Endothelial cell of umbilical vein (primary cell): ENCODE measurements at regions not wholly inside any gene's neighbourhood (a gene's known extent, or its start where the extent isn't known, plus 50 kb on each side); places are given as distances from the start of the nearest gene placed in this dataset.

Experiments
- BruUV-seq: library from RNA; stranded (reverse); fragments of 400-500 nt; replicated peaks from 2 replicates; lab custom pipeline; 2021; lab: Mats Ljungman, UMichigan
- CTCF ChIA-PET: fragments of 300-600, 350-600 bp; sonication (Branson Sonifier 250); formaldehyde crosslinking; loops from one replicate; lab custom pipeline; 2021; ENCODE audit warnings: antibody characterized with exemption, inconsistent platforms; lab: Charles Lee
- POLR2A ChIA-PET: fragments of 300-600, 350-600 bp; sonication (Branson Sonifier 250); formaldehyde crosslinking; loops from one replicate; lab custom pipeline; 2021; ENCODE audit warnings: antibody characterized with exemption, inconsistent platforms; lab: Charles Lee
- DNase-seq: peaks from one replicate; pipeline ENCODE4 v3.0.0-alpha.2; 2011; ENCODE audit warnings: low read depth, low spot score
- FAIRE-seq: peaks from 2 replicates; lab custom pipeline; 2011; peaks lifted over from hg19 to GRCh38; lab: Jason Lieb, UNC
- H2AFZ ChIP-seq: 2 replicates; pipeline ENCODE4 v1.6.0; 2012; ENCODE audit warnings: low read depth, low read length, control low read depth, inconsistent platforms
- H3K27ac ChIP-seq: 2 replicates; pipeline ENCODE4 v1.5.1; 2011; ENCODE audit warnings: low read depth, mild to moderate bottlenecking, control low read depth, low read length, moderate library complexity; ENCODE audit not compliant: insufficient read depth
- H3K27me3 ChIP-seq, 2 experiments: 2 replicates each; pipeline versions ENCODE4 v1.6.0 to v1.6.1; 2011; ENCODE audit warnings: low read length in 2 of 2, mixed read lengths in 1 of 2; ENCODE audit not compliant: control insufficient read depth in 2 of 2, insufficient read depth in 2 of 2
- H3K36me3 ChIP-seq, 2 experiments: 2 replicates in 1 of 2; 3 replicates in 1 of 2; pipeline ENCODE4 v1.5.1; 2011; ENCODE audit warnings: low read length in 2 of 2, mild to moderate bottlenecking in 1 of 2, moderate library complexity in 1 of 2; ENCODE audit not compliant: control insufficient read depth in 2 of 2, insufficient read depth in 2 of 2; ENCODE audit errors: extremely low read depth in 1 of 2
- H3K4me1 ChIP-seq: 3 replicates; pipeline ENCODE4 v1.5.1; 2011; ENCODE audit warnings: mild to moderate bottlenecking, low read length; ENCODE audit not compliant: control insufficient read depth, insufficient read depth; ENCODE audit errors: extremely low read depth
- H3K4me2 ChIP-seq: 2 replicates; pipeline ENCODE4 v1.6.1; 2011; ENCODE audit warnings: low read length, control low read depth, mixed read lengths; ENCODE audit not compliant: insufficient read depth
- H3K4me3 ChIP-seq, 3 experiments: fragments of 200-600 bp in 1 of 3; sonication (generic), shearing (Covaris generic) in 1 of 3; replicated peaks in 1 of 3; 2 replicates each; pipeline ENCODE4 v1.5.1; 2011 to 2016; ENCODE audit warnings: control low read depth in 3 of 3, low read length in 3 of 3, mild to moderate bottlenecking in 2 of 3, inconsistent platforms in 1 of 3, low read depth in 1 of 3, moderate library complexity in 1 of 3; ENCODE audit not compliant: insufficient read depth in 1 of 3
- H3K79me2 ChIP-seq: 2 replicates; pipeline ENCODE4 v1.6.0; 2012; ENCODE audit warnings: low read length, inconsistent platforms; ENCODE audit not compliant: control insufficient read depth, insufficient read depth
- H3K9ac ChIP-seq: replicated peaks from 2 replicates; pipeline ENCODE3; 2011; ENCODE audit warnings: low read length, control low read depth; ENCODE audit not compliant: insufficient read depth; ENCODE audit errors: extremely low read depth
- H3K9me1 ChIP-seq: replicated peaks from 3 replicates; pipeline ENCODE4 v1.6.0; 2011; ENCODE audit warnings: mild to moderate bottlenecking, low read length; ENCODE audit not compliant: control insufficient read depth, insufficient read depth; ENCODE audit errors: extremely low read depth
- H3K9me3 ChIP-seq: replicated peaks from 2 replicates; pipeline ENCODE4 v1.5.1; 2012; ENCODE audit warnings: low read length, inconsistent platforms; ENCODE audit not compliant: control insufficient read depth, insufficient read depth
- H4K20me1 ChIP-seq: replicated peaks from 2 replicates; pipeline ENCODE3; 2011; ENCODE audit warnings: mild to moderate bottlenecking, low read length; ENCODE audit not compliant: control insufficient read depth, insufficient read depth; ENCODE audit errors: extremely low read depth
- CTCF ChIP-seq, 2 donors: IDR thresholded peaks; 1 replicate in 1 of 2; 2 replicates in 1 of 2; pipeline ENCODE4 v1.5.1; 2011; ENCODE audit warnings: low read length in 2 of 2, mild to moderate bottlenecking in 2 of 2, moderate library complexity in 2 of 2, control low read depth in 1 of 2, inconsistent platforms in 1 of 2, low read depth in 1 of 2; ENCODE audit not compliant: insufficient read depth in 1 of 2; ENCODE audit errors: extremely low read depth in 1 of 2
- EZH2 ChIP-seq: IDR thresholded peaks from 2 replicates; pipeline ENCODE4 v1.6.1; 2012; ENCODE audit warnings: borderline replicate concordance, low read depth, mild to moderate bottlenecking, moderate library complexity, low read length, inconsistent platforms; ENCODE audit not compliant: severe bottlenecking
- FOS ChIP-seq: IDR thresholded peaks from 2 replicates; pipeline ENCODE4 v1.6.1; 2011; ENCODE audit warnings: mild to moderate bottlenecking, low read length, moderate library complexity, borderline replicate concordance; ENCODE audit not compliant: insufficient read depth
- GATA2 ChIP-seq: IDR thresholded peaks from 2 replicates; pipeline ENCODE4 v1.7.0; 2011; ENCODE audit warnings: low read depth, mild to moderate bottlenecking, moderate library complexity, mixed read lengths, low read length; ENCODE audit not compliant: insufficient read length, insufficient read depth
- JUN ChIP-seq: IDR thresholded peaks from 2 replicates; pipeline ENCODE4 v1.6.1; 2011; ENCODE audit warnings: borderline replicate concordance, low read depth; ENCODE audit not compliant: insufficient read length, insufficient read depth
- MYC ChIP-seq: IDR thresholded peaks from one replicate; pipeline ENCODE4 v1.6.1; 2011; ENCODE audit warnings: mild to moderate bottlenecking, low read depth, low read length
- POLR2A ChIP-seq: IDR thresholded peaks from 2 replicates; pipeline ENCODE4 v1.6.1; 2012; ENCODE audit warnings: low read depth, mild to moderate bottlenecking, control low read depth, low read length
- POLR2AphosphoS5 ChIP-seq: IDR thresholded peaks from 2 replicates; pipeline ENCODE4 v1.6.1; 2012; ENCODE audit warnings: low read depth, mild to moderate bottlenecking, control low read depth, low read length, moderate library complexity; ENCODE audit not compliant: insufficient read depth
- dilution Hi-C: fragments of 300-500 bp; cut with MboI; formaldehyde crosslinking; loops from one replicate; pipeline ENCODE4 v1.15.0; 2019; ENCODE audit warnings: low sequenced_read_pairs; ENCODE audit not compliant: extremely low pct_ligation_motif_present
- intact Hi-C: fragments of 100-400 bp; cut with micrococcal nuclease; formaldehyde crosslinking; loops from one replicate; pipeline ENCODE4 v1.10.0; 2022
- TF ChIP-seq, protein P1 (sequence below): IDR thresholded peaks from 2 replicates; pipeline ENCODE4 v1.6.1; 2011; ENCODE audit not compliant: insufficient read depth, insufficient read length

DNA sequence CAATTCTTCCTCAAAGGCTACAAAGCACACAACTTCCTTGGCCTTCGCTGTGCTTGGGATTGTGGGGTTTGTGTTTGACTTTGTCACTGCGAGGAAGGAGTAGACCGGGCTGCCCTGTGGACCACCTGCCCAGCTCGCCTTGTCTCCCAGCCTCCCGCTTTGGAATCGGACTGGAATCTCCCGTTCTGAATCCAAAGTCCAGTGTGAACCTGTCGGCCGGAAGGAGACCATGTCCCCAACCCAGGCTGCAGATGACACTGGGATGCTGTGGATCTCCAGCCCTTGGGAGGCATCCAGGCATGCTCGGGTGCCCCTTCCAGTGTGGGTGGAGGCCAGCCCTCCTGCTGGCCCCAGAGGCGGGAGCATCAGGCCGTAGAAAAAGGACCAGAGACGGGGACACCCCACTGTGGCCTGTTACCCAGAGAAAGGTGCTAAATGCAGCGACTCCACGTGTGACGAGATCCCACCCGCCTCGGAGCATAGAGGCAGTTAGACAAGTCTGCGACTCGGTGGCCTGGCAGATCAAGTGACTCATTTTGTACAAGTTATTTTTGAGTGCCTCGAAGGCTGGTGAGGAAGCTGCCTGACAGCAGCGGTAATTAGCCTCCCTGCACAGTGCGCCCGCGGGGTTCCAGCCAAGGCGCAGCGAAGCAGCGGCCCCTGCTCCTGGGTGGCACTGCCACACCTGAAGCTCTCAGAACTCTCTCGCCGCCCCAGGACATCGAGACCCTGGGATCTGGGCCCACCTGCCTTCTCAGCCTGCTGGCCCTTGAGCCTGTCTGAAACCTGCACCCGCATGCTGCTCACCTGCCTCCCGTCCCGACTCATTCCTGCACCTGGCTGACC lies 57.5 kb downstream of the ADRA2C start:
- no peak overlapping the region for H2AFZ ChIP-seq
- dilution Hi-C loops = no loop called here
- H3K4me1 ChIP-seq = no peaks in the 10 kb centered on the region
- H3K9me3 ChIP-seq = no peaks in the 10 kb centered on the region
- no peak for FAIRE-seq
- no TSS peak for BruUV-seq
- H3K9ac ChIP-seq = no peak overlapping the region
- DNase-seq = no peak
- no peak overlapping the region for H3K4me3 ChIP-seq
- H4K20me1 ChIP-seq = no peaks in the 10 kb centered on the region
- H3K79me2 ChIP-seq = no peaks in the 10 kb centered on the region
- ChIA-PET CTCF (no interaction called here), POLR2A (no interaction called here)
- TF ChIP-seq, protein P1, sequence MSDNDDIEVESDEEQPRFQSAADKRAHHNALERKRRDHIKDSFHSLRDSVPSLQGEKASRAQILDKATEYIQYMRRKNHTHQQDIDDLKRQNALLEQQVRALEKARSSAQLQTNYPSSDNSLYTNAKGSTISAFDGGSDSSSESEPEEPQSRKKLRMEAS = no peak
- TF ChIP-seq POLR2AphosphoS5 (no peak), CTCF (IDR thresholded peaks at IDR 0.05; ENCODE audit: extremely low read depth in 1 of 2, insufficient read depth in 1 of 2, low read depth in 1 of 2, low read length in 2 of 2) (no peak), POLR2A (no peak), GATA2 (no peak), JUN (no peak), EZH2 (no peak), MYC (no peak), FOS (no peak)
- H3K9me1 ChIP-seq = no peaks in the 10 kb centered on the region
- intact Hi-C loops = no loop called here
- H3K27ac ChIP-seq = no peak overlapping the region
- H3K36me3 ChIP-seq = no peaks in the 10 kb centered on the region
- no peaks in the 10 kb centered on the region for H3K27me3 ChIP-seq
- no peak overlapping the region for H3K4me2 ChIP-seq
